GM19452 (cell line): ENCODE measurements at regions not wholly inside any gene's neighbourhood (a gene's known extent, or its start where the extent isn't known, plus 50 kb on each side); places are given as distances from the start of the nearest gene placed in this dataset.

ENCODE experiments used
- ATAC-seq: cut with Tn5 transposase; IDR thresholded peaks from one replicate; pipeline ENCODE4 v1.9.1; 2021; ENCODE audit not compliant: unreplicated experiment

DNA sequence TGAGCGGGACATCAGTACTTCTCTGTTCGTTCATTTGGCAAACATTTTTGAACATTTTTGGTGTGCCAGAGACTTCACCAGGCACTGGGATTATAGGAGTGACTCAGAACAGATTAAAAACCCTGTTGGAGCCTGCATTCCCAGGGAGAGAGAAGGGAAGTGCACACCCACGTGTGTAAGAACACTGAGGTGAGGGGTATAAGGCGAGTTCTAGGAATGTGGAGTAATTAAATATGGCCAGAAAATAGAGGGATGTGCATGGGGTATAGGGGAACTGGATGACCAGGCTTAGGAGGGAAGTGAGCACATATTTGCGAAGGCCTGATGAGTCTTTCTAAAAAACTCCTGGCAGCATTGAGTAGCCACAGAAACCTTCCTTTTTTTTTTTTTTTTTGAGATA is 401.2 kb upstream of the C2CD4B start:
- no peak for ATAC-seq

DNA sequence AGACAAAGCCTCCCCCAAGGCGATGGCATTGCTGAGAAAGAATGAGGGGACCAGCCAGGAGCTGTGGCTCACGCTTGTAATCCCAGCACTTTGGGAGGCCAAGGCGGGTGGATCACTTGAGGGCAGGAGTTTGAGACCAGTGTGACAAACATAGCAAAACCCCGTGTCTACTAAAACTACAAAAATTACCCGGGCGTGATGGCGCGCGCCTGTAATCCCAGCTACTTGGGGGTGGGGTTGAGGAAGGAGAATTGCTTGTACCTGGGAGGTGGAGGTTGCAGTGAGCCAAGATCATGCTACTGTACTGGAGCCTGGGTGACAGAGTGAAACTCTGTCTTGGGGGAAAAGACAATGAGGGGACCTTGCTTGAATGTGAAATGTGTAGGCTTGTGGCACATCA is 402.4 kb upstream of the C2CD4B start:
- no peak for ATAC-seq

DNA sequence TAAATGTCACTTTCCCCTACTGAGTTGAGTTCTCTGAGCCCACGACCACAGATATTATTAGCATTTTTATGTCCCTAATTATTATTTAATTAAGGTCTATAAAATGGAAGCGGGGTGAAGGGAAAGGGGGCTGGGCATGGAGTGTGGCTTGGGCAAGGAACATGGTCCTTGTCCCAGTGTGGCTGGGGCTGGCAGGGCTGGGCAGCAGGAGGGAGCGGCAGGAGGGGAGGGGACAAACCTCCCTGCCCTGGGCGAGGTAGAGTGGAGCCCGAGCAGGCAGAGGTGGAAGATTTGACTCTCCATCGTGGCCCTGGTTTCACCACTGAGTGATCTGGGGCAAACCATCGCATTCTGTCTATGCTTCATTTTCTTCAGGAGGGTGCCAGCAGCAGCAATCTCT is 402.9 kb upstream of the C2CD4B start:
- no peak for ATAC-seq

DNA sequence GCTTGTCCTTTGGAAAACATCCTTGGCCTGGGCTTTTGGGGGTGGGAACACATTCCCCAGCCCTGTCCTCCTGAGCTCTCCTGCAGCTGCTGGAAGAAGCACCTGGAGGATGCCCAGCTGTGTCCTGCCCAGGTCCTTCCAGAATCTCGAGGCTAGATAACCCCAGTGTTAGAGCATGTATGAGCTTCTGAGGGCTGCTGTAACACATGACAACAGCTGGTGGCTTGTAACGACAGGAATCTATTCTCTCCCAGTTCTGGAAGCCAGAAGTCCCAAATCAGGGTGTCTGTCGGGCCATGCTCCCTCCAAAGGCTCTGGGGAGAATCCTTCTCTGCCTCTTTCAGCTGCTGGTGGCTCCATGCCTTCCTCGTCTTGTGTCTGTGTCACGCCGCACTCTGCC is 403.6 kb upstream of the C2CD4B start:
- ATAC-seq: no peak

GRCh38 chr15:62569460-62570404 is 404.6 kb upstream of the C2CD4B start:
- ATAC-seq: no peak

GRCh38 chr15:62570405-62570783 is 405.3 kb upstream of the C2CD4B start:
- no peak for ATAC-seq

- ATAC-seq: no peak
Measured at GRCh38 chr15:62571072-62571471, 406.0 kb upstream of the C2CD4B start.

GRCh38 chr15:62572797-62573196 is 407.7 kb upstream of the C2CD4B start:
- ATAC-seq: no peak

GRCh38 chr15:62573876-62574275 is 408.8 kb upstream of the C2CD4B start:
- no peak for ATAC-seq

DNA sequence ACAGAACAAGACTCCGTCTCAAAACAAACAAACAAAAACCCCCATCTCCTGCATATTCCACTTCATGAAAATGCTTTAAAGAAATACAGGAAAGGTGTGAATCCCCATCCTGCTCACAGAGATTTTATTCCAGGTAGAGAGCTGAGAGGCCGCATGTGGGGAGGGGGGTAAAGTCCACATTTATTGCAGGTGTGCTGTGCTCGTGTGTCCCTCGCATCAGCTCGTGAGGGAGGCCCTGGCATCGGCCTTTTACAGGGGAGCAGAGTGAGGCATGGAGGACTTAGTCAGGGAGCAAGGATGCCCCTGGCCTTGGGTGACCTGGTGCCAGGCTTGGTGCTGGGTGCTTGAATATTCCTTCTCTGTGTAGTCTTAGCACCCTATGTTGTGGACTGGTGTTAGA is 413.5 kb upstream of the C2CD4B start:
- ATAC-seq: no peak

GRCh38 chr15:62578960-62579359 is 413.9 kb upstream of the C2CD4B start:
- ATAC-seq: no peak

GRCh38 chr15:62579842-62580241 is 414.8 kb upstream of the C2CD4B start:
- ATAC-seq: no peak

DNA sequence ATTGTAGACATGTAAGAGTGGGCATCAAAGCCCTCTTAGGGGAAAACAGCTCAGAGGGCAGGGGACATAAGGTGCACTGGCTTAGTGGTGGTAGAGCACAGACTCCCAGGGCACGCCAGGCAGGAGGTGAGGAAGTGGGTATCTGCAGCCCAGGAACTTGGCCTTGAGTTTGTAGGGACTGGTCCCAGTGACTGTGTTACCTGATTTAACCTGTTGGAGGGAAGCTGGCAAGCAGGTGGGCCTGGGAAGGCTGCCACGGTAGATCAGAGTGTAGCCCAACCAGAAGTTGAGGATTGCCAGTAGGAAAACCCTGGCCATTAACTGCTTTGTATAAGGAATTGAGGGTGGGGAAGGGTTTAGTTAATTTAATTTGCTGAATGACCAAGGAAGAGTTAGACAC is 417.5 kb upstream of the C2CD4B start:
- ATAC-seq: no peak

- no peak for ATAC-seq
Measured at GRCh38 chr15:62584301-62585235, 419.5 kb upstream of the C2CD4B start.

GRCh38 chr15:62588938-62589670 is 424.0 kb upstream of the C2CD4B start:
- ATAC-seq: no peak

GRCh38 chr15:62591842-62592838 is 427.1 kb upstream of the C2CD4B start:
- ATAC-seq: no peak

- no peak for ATAC-seq
Measured at GRCh38 chr15:62592920-62593319, 427.8 kb upstream of the C2CD4B start.

GRCh38 chr15:62593681-62594399 is 428.8 kb upstream of the C2CD4B start:
- ATAC-seq: no peak

DNA sequence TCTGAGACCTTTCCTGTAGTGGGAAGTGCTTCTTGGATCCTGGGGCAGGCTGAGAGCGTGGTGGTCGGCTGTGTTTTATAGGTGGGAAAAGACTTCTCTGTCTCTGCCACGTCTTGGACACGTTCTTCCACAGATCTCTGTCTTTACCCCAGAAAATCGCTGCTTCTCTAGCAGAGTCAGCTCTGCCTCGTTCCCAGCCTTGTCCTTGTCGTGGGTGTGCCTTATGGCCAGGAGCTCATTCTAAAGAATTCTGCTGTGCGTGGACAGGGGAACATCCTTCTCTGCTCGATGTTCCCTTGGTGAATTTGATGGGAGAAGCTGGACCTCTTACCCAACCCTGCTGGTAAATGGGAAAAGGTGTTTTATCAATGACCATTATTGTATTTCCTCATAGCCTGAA is 433.1 kb upstream of the C2CD4B start:
- ATAC-seq: no peak
